Gastroesophageal sphincter (tissue), 4 donors: ENCODE measurements at regions not wholly inside any gene's neighbourhood (a gene's known extent, or its start where the extent isn't known, plus 50 kb on each side); places are given as distances from the start of the nearest gene placed in this dataset.

ENCODE experiments used
- ATAC-seq: fragments of 150-250 bp; one replicate; pipeline ENCODE4 v1.9.1; 2016; ENCODE audit warnings: mild to moderate bottlenecking, moderate library complexity
- H3K27ac ChIP-seq, 4 donors: fragments of 200-600 bp; sonication (generic) in 3 of 4; 1 replicate in 3 of 4; 2 replicates in 1 of 4; pipeline ENCODE4 v1.5.1; 2016 to 2019
- H3K27me3 ChIP-seq: fragments of 200-600 bp; sonication (generic); one replicate; pipeline ENCODE4 v1.5.1; 2019
- H3K36me3 ChIP-seq, 2 donors: fragments of 200-600 bp; sonication (generic); one replicate each; pipeline ENCODE4 v1.5.1; 2019; ENCODE audit warnings: control low read depth in 1 of 2
- H3K4me1 ChIP-seq, 3 donors: fragments of 200-600 bp; sonication (generic); 1 replicate in 2 of 3; 2 replicates in 1 of 3; pipeline ENCODE4 v1.5.1; 2016 to 2019; ENCODE audit warnings: control low read depth in 2 of 3
- H3K4me3 ChIP-seq, 2 donors: fragments of 200-600 bp; sonication (generic); one replicate each; pipeline ENCODE4 v1.5.1; 2019; ENCODE audit warnings: mild to moderate bottlenecking in 1 of 2, moderate library complexity in 1 of 2
- H3K9me3 ChIP-seq, 3 donors: fragments of 200-600 bp; sonication (generic); one replicate each; pipeline ENCODE4 v1.5.1; 2017 to 2019; ENCODE audit warnings: control low read depth in 2 of 3
- EP300 ChIP-seq: sonication (generic); formaldehyde crosslinking; IDR thresholded peaks from one replicate; pipeline ENCODE4 v1.6.1; 2017; ENCODE audit warnings: antibody characterized with exemption, mild to moderate bottlenecking
- POLR2A ChIP-seq, 2 donors: fragments of 450-650 bp; IDR thresholded peaks; one replicate each; pipeline ENCODE4 v1.6.1; 2017; ENCODE audit warnings: antibody characterized with exemption in 2 of 2, mild to moderate bottlenecking in 2 of 2, moderate library complexity in 1 of 2
- POLR2AphosphoS5 ChIP-seq: sonication (generic); formaldehyde crosslinking; IDR thresholded peaks from one replicate; pipeline ENCODE4 v1.6.1; 2017; ENCODE audit warnings: antibody characterized with exemption
- WGBS, 2 donors: methylation state at CpG; one replicate each; pipeline ENCODE4 v1.1.5; 2018; ENCODE audit warnings: low coverage in 1 of 2; 5-methylcytosine and 5-hydroxymethylcytosine counted together
- TF ChIP-seq, protein P1 (sequence below), 4 experiments: fragments of 200-600 bp in 2 of 4; fragments of 450-650 bp in 2 of 4; sonication (generic) in 1 of 4; IDR thresholded peaks; one replicate each; pipeline ENCODE4 v1.5.1; 2017 to 2019; ENCODE audit warnings: antibody characterized with exemption in 4 of 4, mild to moderate bottlenecking in 2 of 4, moderate library complexity in 2 of 4

- Histone ChIP-seq H3K4me3 (no peak overlapping the region), H3K27me3 (no peaks in the 10 kb centered on the region), H3K36me3 (no peaks in the 10 kb centered on the region), H3K9me3 (no peaks in the 10 kb centered on the region), H3K4me1 (peaks cover 0 to 10% (median 0%) of the 10 kb centered on the region in 3 donors), H3K27ac (no peak overlapping the region)
- TF ChIP-seq, protein P1, sequence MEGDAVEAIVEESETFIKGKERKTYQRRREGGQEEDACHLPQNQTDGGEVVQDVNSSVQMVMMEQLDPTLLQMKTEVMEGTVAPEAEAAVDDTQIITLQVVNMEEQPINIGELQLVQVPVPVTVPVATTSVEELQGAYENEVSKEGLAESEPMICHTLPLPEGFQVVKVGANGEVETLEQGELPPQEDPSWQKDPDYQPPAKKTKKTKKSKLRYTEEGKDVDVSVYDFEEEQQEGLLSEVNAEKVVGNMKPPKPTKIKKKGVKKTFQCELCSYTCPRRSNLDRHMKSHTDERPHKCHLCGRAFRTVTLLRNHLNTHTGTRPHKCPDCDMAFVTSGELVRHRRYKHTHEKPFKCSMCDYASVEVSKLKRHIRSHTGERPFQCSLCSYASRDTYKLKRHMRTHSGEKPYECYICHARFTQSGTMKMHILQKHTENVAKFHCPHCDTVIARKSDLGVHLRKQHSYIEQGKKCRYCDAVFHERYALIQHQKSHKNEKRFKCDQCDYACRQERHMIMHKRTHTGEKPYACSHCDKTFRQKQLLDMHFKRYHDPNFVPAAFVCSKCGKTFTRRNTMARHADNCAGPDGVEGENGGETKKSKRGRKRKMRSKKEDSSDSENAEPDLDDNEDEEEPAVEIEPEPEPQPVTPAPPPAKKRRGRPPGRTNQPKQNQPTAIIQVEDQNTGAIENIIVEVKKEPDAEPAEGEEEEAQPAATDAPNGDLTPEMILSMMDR (IDR thresholded peaks at IDR 0.05): no peak
- no peak for TF ChIP-seq POLR2A (IDR thresholded peaks at IDR 0.05)
- no peak for TF ChIP-seq EP300
- TF ChIP-seq POLR2AphosphoS5: no peak
- WGBS, 2 donors: 94 to 100% methylated on average over 2 of the region's 2 CpGs
- ATAC-seq: no peak
Observed at GRCh38 chr3:34196914-34197313, 398.5 kb downstream of the PDCD6IP start.

DNA sequence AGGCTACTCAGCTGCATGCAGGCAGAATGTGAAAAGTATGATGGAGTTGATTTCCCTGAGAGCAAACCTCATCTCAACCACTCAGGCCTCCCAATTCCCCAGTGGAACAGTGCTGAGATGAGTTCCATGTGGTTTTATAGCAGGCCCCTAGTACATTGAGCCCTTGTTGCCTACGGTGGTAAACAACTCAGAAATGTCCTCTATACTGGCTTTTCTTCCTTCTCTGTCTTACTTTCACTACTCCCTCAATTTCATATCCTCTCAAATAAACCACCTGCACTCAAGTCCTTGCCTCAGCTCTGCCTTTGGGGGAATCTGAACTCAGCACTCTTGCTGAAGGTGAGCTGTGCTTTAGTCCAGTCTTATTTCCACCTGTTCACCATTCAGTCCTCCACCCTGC lies 399.9 kb downstream of the PDCD6IP start:
- ATAC-seq: no peak
- H3K27ac ChIP-seq: no peak overlapping the region
- 86% methylated on average over 1 of the region's 1 CpG; no CpG with 5 or more reads in 1 of the 2 donors for WGBS, 2 donors
- no peaks in the 10 kb centered on the region for H3K27me3 ChIP-seq
- H3K36me3 ChIP-seq: no peaks in the 10 kb centered on the region
- H3K4me1 ChIP-seq: peaks cover 0 to 10% (median 0%) of the 10 kb centered on the region in 3 donors
- no peaks in the 10 kb centered on the region for H3K9me3 ChIP-seq
- TF ChIP-seq, protein P1 (IDR thresholded peaks at IDR 0.05): no peak
- TF ChIP-seq POLR2AphosphoS5 (no peak), EP300 (no peak)
- H3K4me3 ChIP-seq: no peak overlapping the region

GRCh38 chr3:34200576-34200975 lies 402.1 kb downstream of the PDCD6IP start:
- Histone ChIP-seq H3K36me3 (no peaks in the 10 kb centered on the region), H3K4me1 (peaks cover 0 to 10% (median 0%) of the 10 kb centered on the region in 3 donors), H3K9me3 (no peaks in the 10 kb centered on the region), H3K4me3 (no peak overlapping the region), H3K27me3 (no peaks in the 10 kb centered on the region), H3K27ac (no peak overlapping the region)
- no peak for ATAC-seq
- TF ChIP-seq POLR2AphosphoS5: no peak
- TF ChIP-seq, protein P1 (IDR thresholded peaks at IDR 0.05): no peak
- TF ChIP-seq POLR2A (IDR thresholded peaks at IDR 0.05): no peak
- no peak for TF ChIP-seq EP300
- WGBS, 2 donors: 63 to 100% methylated on average over 1 of the region's 1 CpG

DNA sequence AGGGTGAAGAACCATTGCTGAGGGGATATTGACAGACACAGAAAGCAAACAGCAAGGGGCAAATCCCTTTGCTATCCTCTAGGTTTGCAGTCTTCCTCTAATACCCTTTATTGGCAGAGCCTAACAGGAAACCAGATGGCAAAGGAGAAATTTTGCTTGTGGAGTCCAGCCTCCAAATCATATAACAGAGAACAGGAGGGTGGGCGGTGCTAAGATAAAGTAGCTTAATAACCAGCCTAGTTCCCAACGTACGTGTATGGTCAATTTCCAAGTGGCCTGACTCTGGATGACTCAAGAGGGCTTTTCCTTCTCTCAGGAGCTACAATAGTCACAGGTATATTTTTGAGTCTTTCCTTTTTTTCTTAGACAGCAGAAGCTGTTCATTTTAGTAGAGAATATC lies 404.5 kb downstream of the PDCD6IP start:
- peak overlapping the region in 2 of 4 donors; percentile 30 to 42 for H3K27ac ChIP-seq
- no peaks in the 10 kb centered on the region for H3K27me3 ChIP-seq
- ATAC-seq: no peak
- TF ChIP-seq POLR2AphosphoS5: no peak
- no peak for TF ChIP-seq POLR2A (IDR thresholded peaks at IDR 0.05)
- TF ChIP-seq, protein P1 (IDR thresholded peaks at IDR 0.05): no peak
- no peak for TF ChIP-seq EP300
- 43 to 80% methylated on average over 1 to 3 of the region's 3 CpGs for WGBS, 2 donors
- peaks cover 0 to 34% (median 0%) of the 10 kb centered on the region in 3 donors for H3K4me1 ChIP-seq
- H3K4me3 ChIP-seq: no peak overlapping the region
- H3K9me3 ChIP-seq: no peaks in the 10 kb centered on the region
- no peaks in the 10 kb centered on the region for H3K36me3 ChIP-seq

DNA sequence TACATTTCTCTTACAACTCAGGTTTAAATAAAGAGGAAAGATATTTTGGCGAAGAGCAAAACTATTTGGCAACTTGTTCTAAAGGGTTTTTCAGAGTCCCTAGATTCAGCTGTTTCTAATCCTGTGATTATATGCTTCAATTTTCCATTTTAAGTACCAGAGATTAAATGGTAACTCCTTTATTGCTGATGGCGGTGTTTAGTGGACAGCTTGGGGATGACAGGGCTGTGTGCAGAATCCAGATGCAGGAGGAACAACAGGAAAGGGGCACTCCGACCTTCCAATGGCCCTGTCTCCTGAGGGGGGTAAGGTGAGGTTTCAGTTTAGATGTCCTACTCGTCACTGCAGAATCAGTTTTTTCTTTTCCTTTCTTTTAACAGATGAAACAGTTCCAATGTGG lies 405.0 kb downstream of the PDCD6IP start:
- Histone ChIP-seq H3K27me3 (no peaks in the 10 kb centered on the region), H3K4me3 (no peak overlapping the region), H3K27ac (peak overlapping the region in 2 of 4 donors; percentile 30 to 42), H3K9me3 (no peaks in the 10 kb centered on the region), H3K4me1 (peaks cover 0 to 38% (median 3%) of the 10 kb centered on the region in 3 donors), H3K36me3 (no peaks in the 10 kb centered on the region)
- WGBS, 2 donors: 46 to 68% methylated on average over 4 of the region's 4 CpGs
- no peak for TF ChIP-seq EP300
- TF ChIP-seq, protein P1 (IDR thresholded peaks at IDR 0.05): peak in 1 of 4 experiments; percentile 21
- TF ChIP-seq POLR2A (IDR thresholded peaks at IDR 0.05): no peak
- no peak for ATAC-seq
